Uterus (tissue), 3 donors: ENCODE measurements at regions not wholly inside any gene's neighbourhood (a gene's known extent, or its start where the extent isn't known, plus 50 kb on each side); places are given as distances from the start of the nearest gene placed in this dataset.

Experiments
- DNase-seq, 2 donors: peaks; one replicate each; pipeline ENCODE4 v3.0.0-alpha.2; 2019 to 2020
- H3K27ac ChIP-seq, 2 donors: fragments of 200-600 bp; sonication (generic); 1 replicate in 1 of 2; 2 replicates in 1 of 2; pipeline ENCODE4 v1.5.1; 2016 to 2018
- H3K27me3 ChIP-seq, 2 donors: fragments of 200-600 bp; sonication (generic); one replicate each; pipeline ENCODE4 v1.5.1; 2018 to 2019; ENCODE audit warnings: control low read depth in 1 of 2
- H3K36me3 ChIP-seq, 2 donors: fragments of 200-600 bp; sonication (generic); one replicate each; pipeline ENCODE4 v1.5.1; 2019; ENCODE audit warnings: control low read depth in 1 of 2
- H3K4me1 ChIP-seq, 2 donors: fragments of 200-600 bp; sonication (generic); one replicate each; pipeline ENCODE4 v1.5.1; 2018 to 2019; ENCODE audit warnings: control low read depth in 1 of 2
- H3K4me3 ChIP-seq, 2 donors: fragments of 200-600 bp; sonication (generic); 1 replicate in 1 of 2; 2 replicates in 1 of 2; pipeline ENCODE4 v1.5.1; 2018 to 2019; ENCODE audit warnings: mild to moderate bottlenecking in 1 of 2
- H3K9me3 ChIP-seq, 2 donors: fragments of 200-600 bp; sonication (generic); one replicate each; pipeline ENCODE4 v1.5.1; 2019; ENCODE audit warnings: control low read depth in 1 of 2
- POLR2A ChIP-seq, 2 donors: fragments of 450-650 bp; IDR thresholded peaks; one replicate each; pipeline ENCODE4 v1.6.1; 2016; ENCODE audit warnings: antibody characterized with exemption in 2 of 2, mild to moderate bottlenecking in 1 of 2, moderate library complexity in 1 of 2
- intact Hi-C: fragments of 100-400 bp; cut with DNase I; formaldehyde crosslinking; loops from one replicate; pipeline ENCODE4 v1.15.1; 2023; ENCODE audit warnings: low total_unique reads
- TF ChIP-seq, protein P1 (sequence below), 4 experiments: fragments of 200-600 bp in 2 of 4; fragments of 450-650 bp in 2 of 4; sonication (generic) in 2 of 4; IDR thresholded peaks; one replicate each; pipeline ENCODE4 v1.5.1; 2016 to 2019; ENCODE audit warnings: antibody characterized with exemption in 4 of 4, mild to moderate bottlenecking in 2 of 4, moderate library complexity in 1 of 4
- donor health status: DM: yes; HTN: yes; CAD: no.

DNA sequence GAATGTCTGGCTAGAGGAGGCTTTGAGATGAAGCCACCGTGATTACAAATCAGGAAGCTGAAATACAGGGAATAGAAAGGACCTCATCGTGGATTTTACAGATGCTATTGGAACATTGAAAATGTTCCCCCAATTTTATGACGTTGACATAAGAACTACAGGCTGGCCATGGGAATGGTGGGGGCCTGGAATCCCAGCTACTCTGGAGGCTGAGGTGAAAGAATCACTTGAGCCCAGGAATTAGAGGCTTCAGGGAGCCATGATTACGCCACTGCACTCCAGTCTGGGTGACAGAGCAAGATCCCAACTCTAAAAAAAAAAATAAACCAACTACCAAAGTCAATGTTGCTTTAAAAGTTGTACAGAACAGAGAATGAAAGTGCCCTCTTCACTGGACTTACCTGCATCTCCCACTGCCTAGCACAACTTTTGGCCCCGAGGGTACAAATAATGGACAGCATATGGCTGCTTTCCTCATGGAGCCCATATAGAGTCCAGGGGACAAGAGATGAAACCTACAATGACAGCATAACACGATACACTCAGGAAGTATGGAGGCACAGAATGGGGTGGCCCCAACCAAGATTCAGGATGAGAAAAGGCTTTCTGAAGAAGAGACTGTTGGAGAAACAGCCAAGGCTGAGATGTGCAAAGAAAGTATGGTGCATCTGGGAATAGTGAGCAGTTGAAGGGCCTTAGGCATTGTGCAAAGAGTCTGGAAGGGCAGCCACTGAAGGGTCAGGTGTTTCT is 254.8 kb downstream of the MYCN start:
- Histone ChIP-seq H3K36me3 (no peaks in the 10 kb centered on the region), H3K4me3 (no peak overlapping the region), H3K9me3 (no peaks in the 10 kb centered on the region), H3K27ac (no peak overlapping the region), H3K27me3 (no peaks in the 10 kb centered on the region), H3K4me1 (no peaks in the 10 kb centered on the region)
- no peak for TF ChIP-seq POLR2A (IDR thresholded peaks at IDR 0.05)
- TF ChIP-seq, protein P1, sequence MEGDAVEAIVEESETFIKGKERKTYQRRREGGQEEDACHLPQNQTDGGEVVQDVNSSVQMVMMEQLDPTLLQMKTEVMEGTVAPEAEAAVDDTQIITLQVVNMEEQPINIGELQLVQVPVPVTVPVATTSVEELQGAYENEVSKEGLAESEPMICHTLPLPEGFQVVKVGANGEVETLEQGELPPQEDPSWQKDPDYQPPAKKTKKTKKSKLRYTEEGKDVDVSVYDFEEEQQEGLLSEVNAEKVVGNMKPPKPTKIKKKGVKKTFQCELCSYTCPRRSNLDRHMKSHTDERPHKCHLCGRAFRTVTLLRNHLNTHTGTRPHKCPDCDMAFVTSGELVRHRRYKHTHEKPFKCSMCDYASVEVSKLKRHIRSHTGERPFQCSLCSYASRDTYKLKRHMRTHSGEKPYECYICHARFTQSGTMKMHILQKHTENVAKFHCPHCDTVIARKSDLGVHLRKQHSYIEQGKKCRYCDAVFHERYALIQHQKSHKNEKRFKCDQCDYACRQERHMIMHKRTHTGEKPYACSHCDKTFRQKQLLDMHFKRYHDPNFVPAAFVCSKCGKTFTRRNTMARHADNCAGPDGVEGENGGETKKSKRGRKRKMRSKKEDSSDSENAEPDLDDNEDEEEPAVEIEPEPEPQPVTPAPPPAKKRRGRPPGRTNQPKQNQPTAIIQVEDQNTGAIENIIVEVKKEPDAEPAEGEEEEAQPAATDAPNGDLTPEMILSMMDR (IDR thresholded peaks at IDR 0.05), result no peak
- no peak for DNase-seq
- intact Hi-C loops, result no loop called here

DNA sequence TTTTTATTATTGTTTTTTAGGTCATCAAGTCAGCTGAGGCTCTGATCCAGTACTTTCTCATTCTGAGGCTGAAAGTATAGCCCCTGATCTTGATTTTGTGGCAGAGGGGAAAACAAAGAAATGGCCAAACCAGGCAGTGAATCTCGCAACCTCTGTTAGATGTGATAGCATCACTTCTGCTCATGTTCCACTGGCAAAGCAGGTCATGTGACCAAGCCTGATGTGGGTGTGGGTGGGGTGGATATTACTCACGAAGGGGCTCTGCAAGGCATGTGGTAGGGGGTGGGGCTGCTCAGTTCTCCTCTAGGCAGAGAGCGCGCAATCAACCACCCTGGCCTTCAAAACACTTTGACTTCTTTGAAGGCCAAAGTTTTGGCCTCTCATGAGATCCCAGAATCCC is 254.2 kb downstream of the MYCN start:
- TF ChIP-seq POLR2A (IDR thresholded peaks at IDR 0.05), result no peak
- TF ChIP-seq, protein P1 (IDR thresholded peaks at IDR 0.05), result no peak
- Histone ChIP-seq H3K9me3 (no peaks in the 10 kb centered on the region), H3K27me3 (no peaks in the 10 kb centered on the region), H3K4me3 (no peak overlapping the region), H3K4me1 (no peaks in the 10 kb centered on the region), H3K36me3 (no peaks in the 10 kb centered on the region), H3K27ac (no peak overlapping the region)
- intact Hi-C loops, result no loop called here
- DNase-seq, result no peak

DNA sequence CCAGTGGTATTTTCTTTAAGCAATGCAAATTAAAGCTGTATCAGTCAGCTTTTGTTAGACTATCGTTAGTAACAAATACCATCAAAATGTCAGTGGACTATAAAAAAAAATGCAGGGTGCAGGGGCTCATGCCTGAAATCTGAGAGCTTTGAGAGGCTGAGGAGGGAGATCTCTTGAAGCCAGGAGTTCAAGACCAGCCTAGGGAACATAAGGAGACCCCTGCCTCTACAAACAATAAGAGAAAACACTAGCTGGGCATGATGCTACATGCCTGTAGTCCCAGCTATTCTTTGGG is 253.7 kb downstream of the MYCN start:
- intact Hi-C loops, result no loop called here
- no peak for DNase-seq
- Histone ChIP-seq H3K27ac (no peak overlapping the region), H3K4me1 (no peaks in the 10 kb centered on the region), H3K27me3 (no peaks in the 10 kb centered on the region), H3K9me3 (no peaks in the 10 kb centered on the region), H3K36me3 (no peaks in the 10 kb centered on the region), H3K4me3 (no peak overlapping the region)
- TF ChIP-seq, protein P1 (IDR thresholded peaks at IDR 0.05), result no peak
- TF ChIP-seq POLR2A (IDR thresholded peaks at IDR 0.05), result no peak

DNA sequence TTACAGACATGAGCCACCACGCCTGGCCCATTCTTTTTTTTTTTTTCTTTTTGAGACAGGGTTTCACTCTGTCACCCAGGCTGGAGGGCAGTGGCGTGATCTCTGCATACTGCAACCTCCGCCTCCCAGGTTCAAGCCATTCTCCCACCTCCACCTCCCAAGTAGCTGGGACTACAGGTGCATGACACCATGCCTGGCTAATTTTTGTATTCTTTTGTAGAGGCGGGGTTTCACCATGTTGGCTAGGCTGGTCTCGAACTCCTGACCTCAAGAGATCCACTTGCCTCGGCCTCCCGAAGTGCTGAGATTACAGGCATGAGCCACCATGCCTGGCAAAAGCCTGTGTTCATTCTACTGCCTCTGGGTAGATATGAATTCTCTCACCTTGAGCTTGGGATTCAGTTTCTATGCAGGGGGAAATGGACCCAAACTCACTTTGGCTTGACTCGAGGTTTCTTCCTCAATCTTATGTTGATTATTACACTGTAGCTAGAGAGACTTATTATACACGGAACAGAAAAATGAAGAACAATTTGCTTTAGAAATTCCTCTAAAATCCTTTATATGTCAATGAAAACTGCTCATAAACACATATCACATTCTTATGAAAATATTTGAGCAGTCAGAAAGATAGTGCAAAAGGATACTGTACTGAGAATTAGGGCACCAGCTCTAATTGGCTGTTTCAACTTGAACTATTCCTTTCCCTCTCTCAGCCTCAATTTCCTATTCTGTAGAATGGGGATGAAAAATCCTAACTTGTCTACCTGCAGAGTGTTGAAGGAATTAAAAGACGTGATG is 252.3 kb downstream of the MYCN start:
- Histone ChIP-seq H3K4me3 (no peak overlapping the region), H3K27ac (no peak overlapping the region), H3K4me1 (no peaks in the 10 kb centered on the region), H3K36me3 (no peaks in the 10 kb centered on the region), H3K27me3 (no peaks in the 10 kb centered on the region), H3K9me3 (no peaks in the 10 kb centered on the region)
- TF ChIP-seq, protein P1 (IDR thresholded peaks at IDR 0.05), result no peak
- TF ChIP-seq POLR2A (IDR thresholded peaks at IDR 0.05), result no peak
- DNase-seq, result no peak
- intact Hi-C loops, result no loop called here

DNA sequence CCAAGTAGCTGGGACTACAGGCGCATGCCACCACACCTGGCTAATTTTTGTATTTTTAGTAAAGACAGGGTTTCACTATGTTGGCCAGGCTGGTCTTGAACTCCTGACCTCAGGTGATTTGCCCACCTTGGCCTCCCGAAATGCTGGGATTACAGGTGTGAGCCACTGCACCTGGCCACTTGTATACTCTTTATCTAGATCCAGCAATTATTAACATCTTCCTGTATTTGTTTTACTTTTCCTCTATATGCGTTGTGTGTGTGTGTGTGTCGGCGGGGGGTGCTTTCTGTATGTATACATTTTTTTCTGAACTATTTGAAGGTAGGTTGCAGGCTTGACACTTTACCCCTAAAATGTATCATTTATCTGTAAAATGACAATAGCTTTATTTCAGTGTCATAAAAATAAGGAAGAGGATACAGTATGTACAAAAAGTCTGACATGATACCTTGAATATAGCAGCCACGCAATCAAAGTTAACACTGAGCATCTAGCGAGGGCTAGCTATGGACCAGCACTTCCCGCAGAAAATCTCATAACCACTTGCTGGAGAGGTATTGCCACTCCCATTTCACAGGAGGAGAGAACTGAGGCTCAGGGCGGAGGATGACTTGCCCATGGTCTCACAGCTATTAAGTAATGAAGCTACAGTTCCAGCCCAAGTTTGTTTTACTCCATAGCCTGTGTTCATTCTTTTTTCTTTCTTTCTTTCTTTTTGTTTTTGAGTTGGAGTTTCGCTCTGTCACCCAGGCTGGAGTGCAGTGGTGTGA is 251.3 kb downstream of the MYCN start:
- Histone ChIP-seq H3K36me3 (no peaks in the 10 kb centered on the region), H3K9me3 (no peaks in the 10 kb centered on the region), H3K27me3 (no peaks in the 10 kb centered on the region), H3K4me3 (no peak overlapping the region), H3K4me1 (no peaks in the 10 kb centered on the region), H3K27ac (no peak overlapping the region)
- no peak for DNase-seq
- no peak for TF ChIP-seq POLR2A (IDR thresholded peaks at IDR 0.05)
- TF ChIP-seq, protein P1 (IDR thresholded peaks at IDR 0.05), result no peak
- intact Hi-C loops, result no loop called here
